Skeletal muscle tissue (tissue), 3 donors: ENCODE measurements at regions not wholly inside any gene's neighbourhood (a gene's known extent, or its start where the extent isn't known, plus 50 kb on each side); places are given as distances from the start of the nearest gene placed in this dataset.

Experiments used
- H3K27ac ChIP-seq: one replicate; pipeline ENCODE4 v1.7.0; 2013; ENCODE audit warnings: mild to moderate bottlenecking, low read depth, low read length, inconsistent platforms
- H3K27me3 ChIP-seq, 3 donors: one replicate each; pipeline ENCODE4 v1.7.0; 2013; ENCODE audit warnings: low read length in 3 of 3; ENCODE audit not compliant: control insufficient read depth in 3 of 3, insufficient read depth in 3 of 3
- H3K36me3 ChIP-seq, 3 donors: one replicate each; pipeline ENCODE4 v1.7.0; 2013; ENCODE audit warnings: low read length in 3 of 3; ENCODE audit not compliant: control insufficient read depth in 3 of 3, insufficient read depth in 3 of 3
- H3K4me1 ChIP-seq, 3 donors: one replicate each; pipeline ENCODE4 v1.7.0; 2013; ENCODE audit warnings: low read length in 3 of 3, mild to moderate bottlenecking in 3 of 3; ENCODE audit not compliant: control insufficient read depth in 3 of 3, insufficient read depth in 3 of 3
- H3K4me3 ChIP-seq, 3 donors: one replicate each; pipeline ENCODE4 v1.7.0; 2013; ENCODE audit warnings: low read length in 3 of 3
- H3K9ac ChIP-seq, 3 donors: one replicate each; pipeline ENCODE4 v1.7.0; 2013; ENCODE audit warnings: low read length in 3 of 3, mild to moderate bottlenecking in 3 of 3, moderate library complexity in 2 of 3, low read depth in 1 of 3
- H3K9me3 ChIP-seq, 3 donors: one replicate each; pipeline ENCODE4 v1.7.0; 2013; ENCODE audit warnings: low read length in 3 of 3; ENCODE audit not compliant: control insufficient read depth in 3 of 3
- donor health status: Osteomylitis.

DNA sequence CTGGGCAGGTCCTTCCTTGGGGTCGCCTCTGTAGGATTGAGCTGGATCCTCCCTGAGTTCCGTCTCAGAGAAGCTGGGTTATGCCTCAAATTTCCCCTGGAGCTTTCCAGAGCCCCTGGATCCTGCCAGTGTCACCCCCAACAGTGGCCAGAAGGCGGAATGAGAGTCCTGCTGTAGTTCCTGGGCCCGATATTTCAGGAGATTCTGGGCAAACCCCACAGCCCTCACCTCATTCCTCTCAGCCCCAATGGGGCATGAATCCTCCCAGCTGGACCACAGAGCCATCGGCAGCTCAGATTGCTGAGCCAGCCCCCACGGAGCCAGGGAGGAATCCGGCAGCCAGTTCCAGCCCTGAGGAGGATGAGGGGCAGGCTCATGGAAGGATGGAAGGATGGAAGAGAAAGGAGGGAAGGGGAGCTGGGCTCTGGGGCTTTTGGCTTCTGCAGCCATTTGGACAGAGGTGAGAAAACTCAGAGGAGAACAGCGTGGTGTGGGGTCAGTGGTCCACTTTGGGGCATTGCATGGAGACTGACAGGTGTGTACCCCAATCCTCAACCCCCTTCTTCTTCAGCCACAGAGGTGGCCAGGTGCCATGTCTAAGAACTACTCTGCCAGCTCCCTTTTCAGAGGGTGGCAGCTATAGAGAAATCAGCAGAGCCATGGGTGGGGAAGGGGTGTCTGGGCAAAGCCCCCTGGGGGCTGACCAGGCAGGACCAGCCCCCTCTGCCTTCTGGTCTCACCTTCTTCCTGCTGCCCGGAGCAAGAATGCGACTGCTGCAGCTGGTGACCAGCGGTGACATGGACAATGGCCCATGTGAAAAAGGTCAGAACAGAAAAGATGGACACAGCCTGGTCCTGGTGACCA lies 867.6 kb downstream of the TBC1D22A start:
- Histone ChIP-seq H3K4me3 (no peak overlapping the region), H3K27ac (no peak overlapping the region), H3K9me3 (peaks cover 0 to 4% (median 0%) of the 10 kb centered on the region in 3 donors), H3K27me3 (peaks cover 9 to 40% (median 28%) of the 10 kb centered on the region in 3 donors), H3K9ac (no peak overlapping the region), H3K4me1 (peaks cover 0 to 3% (median 0%) of the 10 kb centered on the region in 3 donors), H3K36me3 (no peaks in the 10 kb centered on the region)

GRCh38 chr22:47629273-47629711 lies 866.8 kb downstream of the TBC1D22A start:
- H3K27me3 ChIP-seq, result peaks cover 9 to 43% (median 31%) of the 10 kb centered on the region in 3 donors

GRCh38 chr22:47628477-47629272 lies 866.2 kb downstream of the TBC1D22A start:
- H3K36me3 ChIP-seq, result no peaks in the 10 kb centered on the region
- no peak overlapping the region for H3K4me3 ChIP-seq
- H3K4me1 ChIP-seq, result peaks cover 0 to 3% (median 0%) of the 10 kb centered on the region in 3 donors
- no peak overlapping the region for H3K27ac ChIP-seq
- peaks cover 0 to 4% (median 0%) of the 10 kb centered on the region in 3 donors for H3K9me3 ChIP-seq
- no peak overlapping the region for H3K9ac ChIP-seq
- H3K27me3 ChIP-seq, result peaks cover 9 to 49% (median 31%) of the 10 kb centered on the region in 3 donors

More at GRCh38 chr22:47629273-47629711, 866.8 kb downstream of the TBC1D22A start:
- no peaks in the 10 kb centered on the region for H3K36me3 ChIP-seq
- H3K4me1 ChIP-seq, result peaks cover 0 to 3% (median 0%) of the 10 kb centered on the region in 3 donors
- no peak overlapping the region for H3K4me3 ChIP-seq
- H3K27ac ChIP-seq, result no peak overlapping the region
- H3K9me3 ChIP-seq, result peaks cover 0 to 4% (median 0%) of the 10 kb centered on the region in 3 donors
- no peak overlapping the region for H3K9ac ChIP-seq

- H3K27ac ChIP-seq, result no peak overlapping the region
- no peaks in the 10 kb centered on the region for H3K36me3 ChIP-seq
- no peak overlapping the region for H3K4me3 ChIP-seq
- peaks cover 0 to 4% (median 0%) of the 10 kb centered on the region in 3 donors for H3K9me3 ChIP-seq
- H3K4me1 ChIP-seq, result peaks cover 0 to 3% (median 0%) of the 10 kb centered on the region in 3 donors
- peaks cover 9 to 52% (median 41%) of the 10 kb centered on the region in 3 donors for H3K27me3 ChIP-seq
- H3K9ac ChIP-seq, result no peak overlapping the region
Measured at GRCh38 chr22:47627556-47628253, 865.3 kb downstream of the TBC1D22A start.

DNA sequence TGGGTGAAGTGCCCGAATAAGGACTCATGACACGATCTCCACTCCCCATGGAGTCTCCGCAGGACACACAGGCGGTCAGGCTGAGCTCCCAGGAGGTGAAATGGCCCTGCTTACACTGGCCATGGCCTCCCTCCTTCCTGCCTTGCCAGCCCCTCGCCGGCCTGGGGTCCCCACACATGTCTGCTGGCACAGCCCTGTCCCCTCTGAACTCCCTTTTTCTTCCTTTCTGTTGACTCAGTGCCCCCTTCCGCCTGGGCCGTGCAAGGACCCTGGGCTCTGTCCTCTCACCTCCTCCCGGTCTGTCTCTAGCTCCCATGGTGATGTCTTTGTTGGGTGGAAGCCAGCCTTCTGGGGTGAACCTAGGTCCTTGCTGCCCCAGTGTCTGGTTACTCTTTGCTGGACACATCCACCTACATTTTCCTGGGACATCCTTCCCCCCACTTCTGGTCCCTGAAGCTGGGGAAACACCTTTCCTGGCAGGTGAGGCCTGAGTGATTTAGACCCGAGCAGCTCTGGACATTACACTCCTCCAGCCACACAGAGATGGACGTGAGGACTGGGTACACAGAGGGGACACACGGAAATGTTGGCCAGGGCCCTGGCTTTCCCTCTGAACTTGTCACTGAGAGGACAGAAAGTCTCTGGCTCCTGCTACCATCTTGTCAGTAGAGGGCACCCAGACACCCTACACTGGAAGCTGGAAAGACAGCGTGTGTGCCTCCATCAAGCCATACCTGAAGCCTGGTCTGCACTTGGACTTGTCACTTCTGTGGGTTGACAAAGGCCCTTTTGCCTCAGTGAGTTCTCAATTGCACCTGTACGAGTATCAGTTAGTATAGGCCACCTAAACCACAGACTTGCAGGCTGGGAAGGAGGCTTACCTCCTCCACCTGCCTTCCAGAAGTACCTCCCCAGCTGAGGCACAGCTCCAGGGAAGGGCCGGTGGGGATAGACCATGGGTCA lies 864.3 kb downstream of the TBC1D22A start:
- no peaks in the 10 kb centered on the region for H3K36me3 ChIP-seq
- H3K4me1 ChIP-seq, result peaks cover 0 to 3% (median 0%) of the 10 kb centered on the region in 3 donors
- no peak overlapping the region for H3K9ac ChIP-seq
- H3K4me3 ChIP-seq, result no peak overlapping the region
- H3K9me3 ChIP-seq, result peaks cover 0 to 4% (median 0%) of the 10 kb centered on the region in 3 donors
- no peak overlapping the region for H3K27ac ChIP-seq
- peaks cover 13 to 55% (median 47%) of the 10 kb centered on the region in 3 donors for H3K27me3 ChIP-seq

DNA sequence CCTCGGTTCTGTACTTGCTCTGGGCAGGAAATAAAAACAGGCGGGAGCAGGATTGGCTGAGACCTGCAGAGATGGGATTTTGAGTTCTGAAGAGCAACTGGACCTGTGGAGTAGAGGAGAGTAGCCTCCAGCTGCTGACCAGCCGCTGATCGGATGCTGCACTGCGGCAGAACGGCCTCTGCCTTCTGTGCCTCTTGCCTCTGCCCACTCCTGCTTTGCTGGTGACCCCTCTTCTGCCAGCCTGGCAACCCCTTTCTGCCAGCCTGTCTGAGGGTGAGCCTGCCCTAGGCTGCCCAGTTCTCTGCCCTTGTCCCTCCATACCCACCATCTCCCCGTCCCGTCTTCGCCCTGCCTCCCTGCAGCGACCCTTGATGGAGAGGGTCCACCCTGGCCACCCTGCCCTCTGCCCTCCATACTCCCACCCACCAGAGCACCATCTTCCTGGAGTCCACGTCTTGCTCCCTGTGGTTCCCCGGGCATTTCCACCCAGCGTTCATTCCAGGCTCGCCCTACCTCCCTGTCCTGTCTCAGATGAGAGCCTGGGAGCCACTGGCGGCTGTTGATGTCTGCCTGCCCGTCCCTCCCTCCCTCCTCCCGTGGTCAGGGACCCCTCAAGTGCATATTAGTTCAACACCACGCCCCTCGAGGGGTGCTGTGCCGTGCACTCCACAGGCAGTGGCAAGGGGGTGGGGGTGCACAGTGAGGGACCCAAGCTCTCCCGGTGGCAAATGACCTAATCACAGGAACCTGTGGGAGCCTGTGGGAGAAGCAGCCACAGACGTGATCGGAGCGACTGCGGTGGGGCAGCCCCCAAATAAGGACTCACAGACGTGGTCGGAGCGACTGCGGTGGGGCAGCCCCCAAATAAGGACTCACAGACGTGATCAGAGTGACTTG lies 863.3 kb downstream of the TBC1D22A start:
- H3K4me3 ChIP-seq, result no peak overlapping the region
- no peak overlapping the region for H3K9ac ChIP-seq
- peaks cover 13 to 51% (median 50%) of the 10 kb centered on the region in 3 donors for H3K27me3 ChIP-seq
- H3K36me3 ChIP-seq, result no peaks in the 10 kb centered on the region
- H3K27ac ChIP-seq, result no peak overlapping the region
- peaks cover 0 to 3% (median 0%) of the 10 kb centered on the region in 3 donors for H3K4me1 ChIP-seq
- H3K9me3 ChIP-seq, result peaks cover 0 to 4% (median 0%) of the 10 kb centered on the region in 3 donors

DNA sequence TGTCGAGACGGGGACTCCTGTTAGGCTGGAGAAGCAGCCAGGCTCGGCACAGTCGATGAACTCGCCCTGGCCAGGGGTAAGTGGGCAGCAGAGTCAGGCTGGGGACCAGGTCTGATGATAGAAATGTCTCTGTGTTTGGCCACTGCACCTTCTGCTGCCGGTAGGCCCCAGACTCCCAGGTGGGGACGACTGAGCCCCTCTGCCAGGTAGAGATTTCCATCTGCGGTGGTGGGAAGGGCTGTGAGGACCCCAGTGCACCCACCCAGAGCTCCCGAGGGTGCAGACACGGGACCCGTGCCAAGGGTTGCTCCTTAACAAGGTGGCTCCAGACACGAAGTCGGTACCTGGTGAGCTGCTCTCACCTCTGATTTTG lies 862.5 kb downstream of the TBC1D22A start:
- Histone ChIP-seq H3K27me3 (peaks cover 13 to 50% (median 50%) of the 10 kb centered on the region in 3 donors), H3K27ac (no peak overlapping the region), H3K36me3 (no peaks in the 10 kb centered on the region), H3K4me3 (no peak overlapping the region), H3K9ac (no peak overlapping the region), H3K4me1 (peaks cover 0 to 3% (median 0%) of the 10 kb centered on the region in 3 donors), H3K9me3 (peaks cover 0 to 4% (median 0%) of the 10 kb centered on the region in 3 donors)

DNA sequence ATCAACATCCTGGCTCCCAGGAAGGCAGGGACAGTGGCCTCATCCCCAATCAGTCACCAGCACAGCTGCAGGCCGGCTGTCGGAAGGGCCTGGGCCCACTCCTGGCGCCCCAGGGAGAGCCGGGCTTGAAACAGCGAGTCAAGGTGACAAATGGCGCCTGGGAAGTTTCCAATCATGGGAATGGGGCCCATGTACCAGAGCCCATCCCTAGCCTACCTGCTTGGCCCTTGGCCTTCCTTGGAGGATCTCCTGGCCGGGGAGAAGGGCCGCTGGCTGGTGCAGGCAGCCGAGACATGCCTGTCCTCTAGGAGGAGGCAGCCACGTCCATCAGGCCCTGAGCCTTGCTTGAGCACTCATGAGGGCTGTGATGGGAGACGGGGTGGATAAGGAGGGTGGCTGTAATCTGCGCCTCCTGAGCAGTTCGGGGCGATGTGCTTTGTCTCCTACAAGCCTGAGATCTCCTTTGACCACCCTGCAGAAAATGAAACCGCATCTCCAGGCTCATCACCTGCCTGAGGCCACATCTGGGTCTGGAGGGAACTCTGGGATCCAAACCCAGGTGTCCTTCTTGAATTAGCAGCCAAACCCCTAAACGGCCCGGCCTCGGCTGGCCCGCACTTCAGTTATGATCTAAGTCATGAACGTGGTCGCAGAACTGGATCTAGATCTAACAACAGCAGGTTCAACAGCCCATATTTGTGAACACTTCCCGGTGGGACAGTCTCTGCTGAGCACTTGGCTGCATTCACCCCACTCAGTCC lies 862.0 kb downstream of the TBC1D22A start:
- no peak overlapping the region for H3K27ac ChIP-seq
- peaks cover 13 to 49% (median 47%) of the 10 kb centered on the region in 3 donors for H3K27me3 ChIP-seq
- H3K36me3 ChIP-seq, result no peaks in the 10 kb centered on the region
- no peak overlapping the region for H3K9ac ChIP-seq
- H3K4me1 ChIP-seq, result peaks cover 0 to 3% (median 0%) of the 10 kb centered on the region in 3 donors
- no peak overlapping the region for H3K4me3 ChIP-seq
- H3K9me3 ChIP-seq, result peaks cover 0 to 4% (median 0%) of the 10 kb centered on the region in 3 donors
